Suprapubic skin (tissue), 4 donors: ENCODE measurements at regions not wholly inside any gene's neighbourhood (a gene's known extent, or its start where the extent isn't known, plus 50 kb on each side); places are given as distances from the start of the nearest gene placed in this dataset.

Experiments used
- DNase-seq, 2 donors: peaks; one replicate each; pipeline ENCODE4 v3.0.0-alpha.2; 2019; ENCODE audit warnings: low spot score in 2 of 2
- H3K27ac ChIP-seq: fragments of 200-600 bp; sonication (generic); one replicate; pipeline ENCODE4 v1.5.1; 2019
- H3K27me3 ChIP-seq: fragments of 200-600 bp; sonication (generic); one replicate; pipeline ENCODE4 v1.5.1; 2019
- H3K36me3 ChIP-seq: fragments of 200-600 bp; sonication (generic); one replicate; pipeline ENCODE4 v1.5.1; 2019
- H3K4me1 ChIP-seq: fragments of 200-600 bp; sonication (generic); one replicate; pipeline ENCODE4 v1.5.1; 2019
- H3K4me3 ChIP-seq: fragments of 200-600 bp; sonication (generic); one replicate; pipeline ENCODE4 v1.5.1; 2019; ENCODE audit warnings: mild to moderate bottlenecking
- H3K9me3 ChIP-seq: fragments of 200-600 bp; sonication (generic); one replicate; pipeline ENCODE4 v1.5.1; 2019
- CTCF ChIP-seq, 2 donors: fragments of 200-600 bp in 1 of 2; fragments of 450-650 bp in 1 of 2; sonication (generic) in 1 of 2; IDR thresholded peaks; one replicate each; pipeline ENCODE4 v1.5.1; 2016 to 2019; ENCODE audit warnings: antibody characterized with exemption in 2 of 2, mild to moderate bottlenecking in 1 of 2, moderate library complexity in 1 of 2
- EP300 ChIP-seq: sonication (generic); formaldehyde crosslinking; IDR thresholded peaks from one replicate; pipeline ENCODE4 v1.6.1; 2017; ENCODE audit warnings: antibody characterized with exemption
- POLR2A ChIP-seq, 2 donors: fragments of 450-650 bp; IDR thresholded peaks; one replicate each; pipeline ENCODE4 v1.6.1; 2017; ENCODE audit warnings: antibody characterized with exemption in 2 of 2, mild to moderate bottlenecking in 2 of 2, moderate library complexity in 2 of 2
- POLR2AphosphoS5 ChIP-seq, 3 donors: sonication (generic); formaldehyde crosslinking; IDR thresholded peaks; one replicate each; pipeline ENCODE4 v1.6.1; 2017; ENCODE audit warnings: antibody characterized with exemption in 3 of 3
- WGBS: methylation state at CpG from one replicate; pipeline ENCODE4 v1.1.5; 2018; 5-methylcytosine and 5-hydroxymethylcytosine counted together

DNA sequence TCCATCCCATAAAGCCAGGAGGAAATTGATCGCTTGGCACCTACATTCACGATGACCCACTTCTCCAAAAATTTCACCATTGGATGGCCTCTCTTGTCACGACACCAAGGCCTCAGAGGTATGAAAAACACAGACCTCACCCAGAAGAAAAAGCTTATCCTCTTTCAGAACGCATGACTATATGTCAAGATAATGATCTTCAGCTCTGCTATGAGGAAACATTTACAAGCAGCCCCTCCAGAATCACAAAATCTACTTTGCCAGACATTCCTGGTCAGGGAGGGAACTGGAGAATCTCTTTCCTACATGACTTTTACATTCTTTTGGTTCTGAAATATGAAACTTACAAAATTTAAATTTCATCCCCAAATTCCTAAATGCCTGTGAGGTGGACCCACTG is 122.7 kb downstream of the WNT5A start:
- TF ChIP-seq POLR2AphosphoS5 (IDR thresholded peaks at IDR 0.05) (no peak), POLR2A (IDR thresholded peaks at IDR 0.05) (no peak), CTCF (IDR thresholded peaks at IDR 0.05) (no peak), EP300 (no peak)
- 72% methylated on average over 4 of the region's 4 CpGs for WGBS
- no peak overlapping the region for H3K4me3 ChIP-seq
- no peak for DNase-seq
- H3K27me3 ChIP-seq = no peaks in the 10 kb centered on the region
- no peaks in the 10 kb centered on the region for H3K9me3 ChIP-seq
- H3K4me1 ChIP-seq = no peaks in the 10 kb centered on the region
- H3K27ac ChIP-seq = no peak overlapping the region
- H3K36me3 ChIP-seq = no peaks in the 10 kb centered on the region

DNA sequence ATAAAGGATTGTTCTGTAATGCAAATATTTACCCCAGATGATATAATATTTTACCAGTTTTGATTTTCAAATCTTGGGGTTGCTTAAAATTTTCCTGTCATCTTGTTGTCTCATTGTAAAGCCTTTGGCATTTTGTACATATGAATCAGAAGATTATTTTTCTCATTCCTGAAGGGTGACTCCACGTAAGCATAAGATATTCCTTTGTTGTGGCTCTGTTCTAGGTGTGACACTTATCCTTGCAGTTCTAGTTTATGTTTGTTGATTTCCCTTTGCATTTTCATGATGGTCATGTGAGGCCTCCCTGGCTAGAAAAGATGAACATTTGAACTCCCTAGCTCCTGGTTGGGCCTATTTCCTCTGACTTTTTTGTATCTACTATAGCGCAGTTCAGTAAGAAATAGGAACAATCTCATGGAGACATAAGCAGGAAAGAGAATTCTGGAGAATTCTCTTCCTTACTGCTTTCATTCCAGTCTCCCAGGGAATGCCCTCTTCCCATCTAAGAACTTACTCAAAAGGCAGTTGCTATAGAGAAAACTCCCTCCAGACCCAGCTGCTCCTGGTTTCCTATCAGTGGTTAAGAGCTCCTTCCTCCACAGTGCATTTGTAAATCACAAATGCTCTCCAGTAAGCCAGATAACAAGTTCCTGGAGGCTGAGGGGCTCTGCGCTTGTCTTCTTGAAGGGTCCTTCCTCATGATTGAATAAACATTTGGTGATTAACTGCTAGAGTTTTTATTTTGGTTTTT is 124.7 kb downstream of the WNT5A start:
- H3K36me3 ChIP-seq = no peaks in the 10 kb centered on the region
- 90% methylated on average over 3 of the region's 3 CpGs for WGBS

DNA sequence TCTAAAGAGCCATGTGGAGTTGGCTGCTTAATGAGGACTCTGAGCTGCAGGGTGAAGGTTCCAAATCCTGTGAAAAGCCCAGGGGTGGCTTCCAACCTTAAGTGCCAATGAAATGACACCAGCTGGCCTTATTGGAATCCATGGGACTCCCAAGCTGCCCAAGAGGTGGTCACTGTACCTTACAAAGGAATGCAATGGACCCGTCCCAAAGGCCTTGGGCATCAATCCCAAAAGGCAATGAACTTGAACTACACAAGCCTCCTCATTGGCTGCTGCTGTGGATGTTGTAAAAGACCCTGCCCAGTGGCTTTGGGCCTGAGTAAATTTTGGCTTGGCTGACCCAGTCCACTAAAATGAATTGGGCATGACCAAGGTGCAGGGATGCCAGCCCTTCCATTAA is 129.3 kb downstream of the WNT5A start:
- H3K4me3 ChIP-seq = no peak overlapping the region
- H3K9me3 ChIP-seq = no peaks in the 10 kb centered on the region
- no peak overlapping the region for H3K27ac ChIP-seq
- no peak for DNase-seq
- no peaks in the 10 kb centered on the region for H3K36me3 ChIP-seq
- H3K4me1 ChIP-seq = no peaks in the 10 kb centered on the region
- WGBS = 80% methylated on average over 1 of the region's 1 CpG
- no peaks in the 10 kb centered on the region for H3K27me3 ChIP-seq
- TF ChIP-seq POLR2A (IDR thresholded peaks at IDR 0.05) (no peak), EP300 (no peak), POLR2AphosphoS5 (IDR thresholded peaks at IDR 0.05) (no peak), CTCF (IDR thresholded peaks at IDR 0.05) (no peak)

More for the DNA sequence above, 124.7 kb downstream of the WNT5A start:
- H3K4me1 ChIP-seq = no peaks in the 10 kb centered on the region
- no peaks in the 10 kb centered on the region for H3K27me3 ChIP-seq
- no peaks in the 10 kb centered on the region for H3K9me3 ChIP-seq
- DNase-seq = no peak
- TF ChIP-seq POLR2A (IDR thresholded peaks at IDR 0.05) (no peak), EP300 (no peak), CTCF (IDR thresholded peaks at IDR 0.05) (no peak), POLR2AphosphoS5 (IDR thresholded peaks at IDR 0.05) (no peak)
- H3K27ac ChIP-seq = no peak overlapping the region
- no peak overlapping the region for H3K4me3 ChIP-seq

DNA sequence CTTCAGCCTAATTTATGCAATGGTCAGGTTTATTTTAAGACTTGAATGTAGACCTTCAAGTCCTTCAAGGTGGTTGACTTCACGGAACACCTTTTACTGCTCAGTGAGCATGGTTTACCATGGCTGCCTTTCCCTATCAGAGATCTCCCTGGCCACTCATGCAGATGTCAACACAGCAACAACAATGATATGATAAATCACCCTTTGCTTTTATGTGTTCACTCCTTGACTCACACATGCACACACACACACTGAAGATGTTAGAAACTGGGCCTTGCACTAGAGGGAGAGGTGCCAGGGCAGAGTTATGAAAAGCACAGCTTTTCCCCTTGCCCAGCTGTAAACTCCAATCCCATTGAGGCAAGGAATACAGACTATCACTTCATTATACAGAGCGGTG is 134.4 kb downstream of the WNT5A start:
- no peak overlapping the region for H3K4me3 ChIP-seq
- TF ChIP-seq POLR2AphosphoS5 (IDR thresholded peaks at IDR 0.05) (no peak), POLR2A (IDR thresholded peaks at IDR 0.05) (no peak), EP300 (no peak), CTCF (IDR thresholded peaks at IDR 0.05) (no peak)
- no peaks in the 10 kb centered on the region for H3K36me3 ChIP-seq
- no peaks in the 10 kb centered on the region for H3K4me1 ChIP-seq
- DNase-seq = no peak
- 88% methylated on average over 2 of the region's 2 CpGs for WGBS
- no peak overlapping the region for H3K27ac ChIP-seq
- H3K9me3 ChIP-seq = no peaks in the 10 kb centered on the region
- no peaks in the 10 kb centered on the region for H3K27me3 ChIP-seq

GRCh38 chr3:55349851-55350250 is 137.3 kb downstream of the WNT5A start:
- H3K27me3 ChIP-seq = no peaks in the 10 kb centered on the region
- no peak overlapping the region for H3K27ac ChIP-seq
- TF ChIP-seq POLR2A (IDR thresholded peaks at IDR 0.05) (no peak), POLR2AphosphoS5 (IDR thresholded peaks at IDR 0.05) (no peak), CTCF (IDR thresholded peaks at IDR 0.05) (no peak), EP300 (no peak)
- 11% methylated on average over 1 of the region's 1 CpG for WGBS
- H3K4me3 ChIP-seq = no peak overlapping the region
- no peaks in the 10 kb centered on the region for H3K36me3 ChIP-seq
- DNase-seq = no peak
- H3K4me1 ChIP-seq = no peaks in the 10 kb centered on the region
- H3K9me3 ChIP-seq = no peaks in the 10 kb centered on the region
